Liver (tissue), 8 donors: ENCODE measurements at regions not wholly inside any gene's neighbourhood (a gene's known extent, or its start where the extent isn't known, plus 50 kb on each side); places are given as distances from the start of the nearest gene placed in this dataset.

ENCODE experiments used
- DNase-seq: peaks from one replicate; pipeline ENCODE4 v3.0.0-alpha.2; 2017; ENCODE audit warnings: low spot score
- H3K27ac ChIP-seq, 2 donors: one replicate each; pipeline ENCODE4 v1.7.0; 2013; ENCODE audit warnings: inconsistent platforms in 2 of 2, low read length in 2 of 2, control low read depth in 1 of 2, low read depth in 1 of 2, mild to moderate bottlenecking in 1 of 2
- H3K27me3 ChIP-seq, 4 donors: one replicate each; pipeline versions ENCODE4 v1.6.1 to v1.7.0; 2013; ENCODE audit warnings: low read length in 3 of 4, inconsistent platforms in 1 of 4, mild to moderate bottlenecking in 1 of 4, moderate library complexity in 1 of 4; ENCODE audit not compliant: control insufficient read depth in 4 of 4, insufficient read depth in 4 of 4
- H3K36me3 ChIP-seq, 4 donors: one replicate each; pipeline versions ENCODE4 v1.6.1 to v1.7.0; 2013; ENCODE audit warnings: low read length in 3 of 4, mild to moderate bottlenecking in 3 of 4, low read depth in 1 of 4, moderate library complexity in 1 of 4; ENCODE audit not compliant: control insufficient read depth in 4 of 4, insufficient read depth in 3 of 4
- H3K4me1 ChIP-seq, 4 donors: one replicate each; pipeline versions ENCODE4 v1.6.1 to v1.7.0; 2013; ENCODE audit warnings: low read length in 3 of 4, mild to moderate bottlenecking in 3 of 4, moderate library complexity in 1 of 4; ENCODE audit not compliant: control insufficient read depth in 4 of 4, insufficient read depth in 4 of 4
- H3K4me3 ChIP-seq, 3 donors: one replicate each; pipeline versions ENCODE4 v1.6.1 to v1.7.0; 2013; ENCODE audit warnings: low read length in 3 of 3, control low read depth in 1 of 3, low read depth in 1 of 3, mild to moderate bottlenecking in 1 of 3
- H3K9ac ChIP-seq, 2 donors: one replicate each; pipeline ENCODE4 v1.7.0; 2013; ENCODE audit warnings: low read length in 2 of 2, mild to moderate bottlenecking in 2 of 2, moderate library complexity in 2 of 2, control low read depth in 1 of 2, low read depth in 1 of 2
- H3K9me3 ChIP-seq, 4 donors: one replicate each; pipeline versions ENCODE4 v1.6.1 to v1.7.0; 2013; ENCODE audit warnings: low read length in 3 of 4; ENCODE audit not compliant: control insufficient read depth in 4 of 4
- EGR1 ChIP-seq, 2 donors: IDR thresholded peaks; 2 replicates each; pipeline ENCODE4 v1.6.1; 2016 to 2018; ENCODE audit warnings: antibody characterized with exemption in 2 of 2, low read depth in 2 of 2
- FOXA1 ChIP-seq: IDR thresholded peaks from 2 replicates; pipeline ENCODE4 v1.6.1; 2016; ENCODE audit warnings: antibody characterized with exemption
- GABPA ChIP-seq, 2 donors: IDR thresholded peaks in 1 of 2; conservative IDR thresholded peaks in 1 of 2; 2 replicates each; pipeline ENCODE4 v1.6.1; 2016; ENCODE audit warnings: antibody characterized with exemption in 2 of 2, mild to moderate bottlenecking in 1 of 2, moderate library complexity in 1 of 2
- HNF4A ChIP-seq, 2 donors: conservative IDR thresholded peaks; 2 replicates each; pipeline ENCODE4 v1.6.1; 2016; ENCODE audit warnings: antibody characterized with exemption in 2 of 2, mild to moderate bottlenecking in 2 of 2
- HNF4G ChIP-seq: IDR thresholded peaks from 2 replicates; pipeline ENCODE4 v1.6.1; 2016; ENCODE audit warnings: antibody characterized with exemption
- NR2F2 ChIP-seq: IDR thresholded peaks from 2 replicates; pipeline ENCODE4 v1.6.1; 2016; ENCODE audit warnings: antibody characterized with exemption
- RXRA ChIP-seq, 2 donors: IDR thresholded peaks; 2 replicates each; pipeline ENCODE4 v1.6.1; 2017 to 2018; ENCODE audit warnings: antibody characterized with exemption in 2 of 2, mild to moderate bottlenecking in 1 of 2
- SP1 ChIP-seq: IDR thresholded peaks from 2 replicates; pipeline ENCODE4 v1.6.1; 2018; ENCODE audit warnings: antibody characterized with exemption, mild to moderate bottlenecking
- TAF1 ChIP-seq: conservative IDR thresholded peaks from 2 replicates; pipeline ENCODE4 v1.6.1; 2016; ENCODE audit warnings: antibody characterized with exemption, mild to moderate bottlenecking
- YY1 ChIP-seq: IDR thresholded peaks from 2 replicates; pipeline ENCODE4 v1.6.1; 2016; ENCODE audit warnings: antibody characterized with exemption, mild to moderate bottlenecking
- WGBS: extraction: QIAGEN DNeasy Blood & Tissue Kit; methylation state at CpG from one replicate; pipeline ENCODE4 v1.1.7; 2013; 5-methylcytosine and 5-hydroxymethylcytosine counted together
- TF ChIP-seq, protein P1 (sequence below): fragments of 150-350 bp; IDR thresholded peaks from 2 replicates; pipeline ENCODE4 v1.5.1; 2017; ENCODE audit warnings: improper control_type of control experiment, low read depth, low read length; ENCODE audit not compliant: missing input control
- TF ChIP-seq, protein P2 (sequence below): IDR thresholded peaks from 2 replicates; pipeline ENCODE4 v1.6.1; 2016; ENCODE audit warnings: antibody characterized with exemption
- TF ChIP-seq, protein P3 (sequence below): IDR thresholded peaks from 2 replicates; pipeline ENCODE4 v1.6.1; 2016; ENCODE audit warnings: antibody characterized with exemption
- TF ChIP-seq, protein P4 (sequence below): IDR thresholded peaks from 2 replicates; pipeline ENCODE4 v1.6.1; 2016; ENCODE audit warnings: antibody characterized with exemption
- donor health status: healthy.
- donor health status: healthy.
- donor health status: healthy.
- donor health status: healthy.
- donor health status: healthy.

DNA sequence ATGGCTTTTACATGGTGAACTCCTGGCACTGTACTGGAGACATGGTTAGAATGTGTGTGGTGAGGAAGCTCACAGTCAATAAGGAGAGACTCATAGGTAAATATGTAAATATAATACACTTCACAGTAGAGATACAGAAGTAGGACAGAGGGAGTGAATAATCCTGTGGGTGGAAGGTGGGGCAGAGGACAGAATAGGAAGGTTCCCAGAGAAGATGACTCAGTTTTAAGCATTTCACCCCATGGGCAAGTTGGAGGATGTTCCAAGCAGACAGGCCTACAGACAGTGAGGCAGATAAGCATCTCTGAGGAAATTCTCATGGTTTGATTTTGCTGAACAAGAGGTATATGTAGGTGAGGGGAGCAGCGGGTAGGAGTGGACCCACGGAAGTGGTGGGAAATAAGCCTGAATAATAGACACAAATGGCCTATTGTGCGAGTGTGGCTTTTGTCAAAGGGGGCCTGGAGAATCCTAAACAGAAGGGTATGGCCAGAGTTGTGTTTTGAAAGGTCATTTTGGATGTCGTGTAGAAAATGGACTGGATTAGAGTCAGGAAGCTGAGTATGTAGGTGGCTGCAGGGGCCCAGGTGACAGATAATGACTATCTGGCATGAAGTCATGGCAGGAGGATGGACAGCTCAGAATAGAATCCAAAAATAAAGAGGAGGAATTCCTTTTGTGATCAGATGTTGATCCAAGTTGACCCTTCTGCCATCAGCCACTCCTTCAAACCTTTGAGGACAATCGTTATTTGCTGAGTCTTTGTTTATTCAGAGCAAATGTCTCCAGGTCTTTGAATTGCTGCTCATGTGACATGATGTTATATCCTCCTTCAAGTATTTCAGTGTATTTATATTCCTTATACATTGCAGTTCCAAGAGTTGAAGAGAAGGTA is 97.3 kb upstream of the THRB start:
- H3K9ac ChIP-seq: no peak overlapping the region
- no peaks in the 10 kb centered on the region for H3K9me3 ChIP-seq
- no peaks in the 10 kb centered on the region for H3K27me3 ChIP-seq
- TF ChIP-seq YY1: no peak
- TF ChIP-seq EGR1 (IDR thresholded peaks at IDR 0.05; ENCODE audit: low read depth in 2 of 2): no peak
- no peak for TF ChIP-seq HNF4A (conservative IDR thresholded peaks at IDR 0.05)
- TF ChIP-seq, protein P1, sequence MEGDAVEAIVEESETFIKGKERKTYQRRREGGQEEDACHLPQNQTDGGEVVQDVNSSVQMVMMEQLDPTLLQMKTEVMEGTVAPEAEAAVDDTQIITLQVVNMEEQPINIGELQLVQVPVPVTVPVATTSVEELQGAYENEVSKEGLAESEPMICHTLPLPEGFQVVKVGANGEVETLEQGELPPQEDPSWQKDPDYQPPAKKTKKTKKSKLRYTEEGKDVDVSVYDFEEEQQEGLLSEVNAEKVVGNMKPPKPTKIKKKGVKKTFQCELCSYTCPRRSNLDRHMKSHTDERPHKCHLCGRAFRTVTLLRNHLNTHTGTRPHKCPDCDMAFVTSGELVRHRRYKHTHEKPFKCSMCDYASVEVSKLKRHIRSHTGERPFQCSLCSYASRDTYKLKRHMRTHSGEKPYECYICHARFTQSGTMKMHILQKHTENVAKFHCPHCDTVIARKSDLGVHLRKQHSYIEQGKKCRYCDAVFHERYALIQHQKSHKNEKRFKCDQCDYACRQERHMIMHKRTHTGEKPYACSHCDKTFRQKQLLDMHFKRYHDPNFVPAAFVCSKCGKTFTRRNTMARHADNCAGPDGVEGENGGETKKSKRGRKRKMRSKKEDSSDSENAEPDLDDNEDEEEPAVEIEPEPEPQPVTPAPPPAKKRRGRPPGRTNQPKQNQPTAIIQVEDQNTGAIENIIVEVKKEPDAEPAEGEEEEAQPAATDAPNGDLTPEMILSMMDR: no peak
- TF ChIP-seq, protein P2, sequence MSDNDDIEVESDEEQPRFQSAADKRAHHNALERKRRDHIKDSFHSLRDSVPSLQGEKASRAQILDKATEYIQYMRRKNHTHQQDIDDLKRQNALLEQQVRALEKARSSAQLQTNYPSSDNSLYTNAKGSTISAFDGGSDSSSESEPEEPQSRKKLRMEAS: no peak
- no peak for TF ChIP-seq RXRA (IDR thresholded peaks at IDR 0.05)
- no peak for TF ChIP-seq FOXA1
- TF ChIP-seq, protein P3, sequence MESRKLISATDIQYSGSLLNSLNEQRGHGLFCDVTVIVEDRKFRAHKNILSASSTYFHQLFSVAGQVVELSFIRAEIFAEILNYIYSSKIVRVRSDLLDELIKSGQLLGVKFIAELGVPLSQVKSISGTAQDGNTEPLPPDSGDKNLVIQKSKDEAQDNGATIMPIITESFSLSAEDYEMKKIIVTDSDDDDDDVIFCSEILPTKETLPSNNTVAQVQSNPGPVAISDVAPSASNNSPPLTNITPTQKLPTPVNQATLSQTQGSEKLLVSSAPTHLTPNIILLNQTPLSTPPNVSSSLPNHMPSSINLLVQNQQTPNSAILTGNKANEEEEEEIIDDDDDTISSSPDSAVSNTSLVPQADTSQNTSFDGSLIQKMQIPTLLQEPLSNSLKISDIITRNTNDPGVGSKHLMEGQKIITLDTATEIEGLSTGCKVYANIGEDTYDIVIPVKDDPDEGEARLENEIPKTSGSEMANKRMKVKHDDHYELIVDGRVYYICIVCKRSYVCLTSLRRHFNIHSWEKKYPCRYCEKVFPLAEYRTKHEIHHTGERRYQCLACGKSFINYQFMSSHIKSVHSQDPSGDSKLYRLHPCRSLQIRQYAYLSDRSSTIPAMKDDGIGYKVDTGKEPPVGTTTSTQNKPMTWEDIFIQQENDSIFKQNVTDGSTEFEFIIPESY: no peak
- no peak for TF ChIP-seq TAF1
- no peak for TF ChIP-seq HNF4G
- TF ChIP-seq, protein P4, sequence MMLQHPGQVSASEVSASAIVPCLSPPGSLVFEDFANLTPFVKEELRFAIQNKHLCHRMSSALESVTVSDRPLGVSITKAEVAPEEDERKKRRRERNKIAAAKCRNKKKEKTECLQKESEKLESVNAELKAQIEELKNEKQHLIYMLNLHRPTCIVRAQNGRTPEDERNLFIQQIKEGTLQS: no peak
- no peak for TF ChIP-seq SP1
- no peak for DNase-seq
- no peak overlapping the region for H3K4me3 ChIP-seq
- WGBS: 85% methylated on average over 5 of the region's 5 CpGs
- no peaks in the 10 kb centered on the region for H3K4me1 ChIP-seq
- H3K36me3 ChIP-seq: no peaks in the 10 kb centered on the region
- no peak overlapping the region for H3K27ac ChIP-seq

DNA sequence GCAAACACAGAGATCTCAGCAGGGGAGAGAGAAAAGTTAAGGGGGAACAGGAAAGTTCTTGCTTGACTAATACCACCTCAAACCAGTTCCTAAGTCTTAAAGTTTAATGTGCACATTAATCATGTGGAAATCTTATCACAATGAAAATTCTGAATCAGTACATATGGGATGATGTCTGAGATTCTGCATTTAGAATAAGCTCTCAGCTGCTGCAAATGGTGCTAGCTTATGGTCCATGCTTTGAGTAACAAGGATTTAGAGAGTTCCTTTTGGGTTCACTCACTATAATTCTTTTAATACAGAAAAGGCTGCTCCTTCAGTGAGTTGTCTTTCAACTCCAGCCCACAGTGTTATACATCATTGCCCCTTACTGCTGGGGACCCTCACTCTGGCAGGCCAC is 99.5 kb upstream of the THRB start:
- TF ChIP-seq NR2F2: no peak
- no peaks in the 10 kb centered on the region for H3K27me3 ChIP-seq
- H3K27ac ChIP-seq: no peak overlapping the region
- no peaks in the 10 kb centered on the region for H3K36me3 ChIP-seq
- no peaks in the 10 kb centered on the region for H3K9me3 ChIP-seq
- H3K4me3 ChIP-seq: no peak overlapping the region
- DNase-seq: no peak
- no peak overlapping the region for H3K9ac ChIP-seq
- H3K4me1 ChIP-seq: peaks cover 0 to 2% (median 0%) of the 10 kb centered on the region in 4 donors

DNA sequence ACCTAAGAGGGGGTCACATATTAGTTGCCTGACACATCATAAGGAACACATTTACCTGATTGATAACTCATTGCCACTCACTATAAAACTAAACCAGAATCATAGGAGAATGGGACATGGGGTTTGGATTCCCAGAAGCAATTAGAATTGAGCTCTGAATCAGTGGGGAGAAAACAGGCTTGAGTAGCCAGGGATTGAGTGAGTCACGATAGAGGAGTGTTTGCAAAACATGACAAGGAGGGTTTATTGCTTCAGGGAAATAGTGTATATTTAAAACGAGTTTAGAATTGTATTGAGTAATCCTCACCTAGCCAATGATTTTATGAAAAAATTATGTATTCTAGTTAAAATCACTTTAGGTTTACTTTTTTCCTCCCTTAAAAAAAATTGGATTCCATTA is 101.1 kb upstream of the THRB start:
- Histone ChIP-seq H3K4me3 (no peak overlapping the region), H3K4me1 (peaks cover 0 to 2% (median 0%) of the 10 kb centered on the region in 4 donors), H3K9ac (no peak overlapping the region), H3K27me3 (no peaks in the 10 kb centered on the region), H3K36me3 (no peaks in the 10 kb centered on the region), H3K27ac (no peak overlapping the region), H3K9me3 (no peaks in the 10 kb centered on the region)
- DNase-seq: no peak
- WGBS: 76% methylated on average over 2 of the region's 2 CpGs
- TF ChIP-seq, protein P3: no peak
- TF ChIP-seq YY1 (no peak), SP1 (no peak), EGR1 (IDR thresholded peaks at IDR 0.05; ENCODE audit: low read depth in 2 of 2) (no peak), FOXA1 (no peak), HNF4A (conservative IDR thresholded peaks at IDR 0.05) (no peak), GABPA (IDR thresholded peaks at IDR 0.05 in 1 of 2, conservative IDR thresholded peaks at IDR 0.05 in 1 of 2) (no peak), NR2F2 (no peak)
- TF ChIP-seq, protein P2: no peak
- TF ChIP-seq, protein P4: no peak
